ENCODE measurements at regions not wholly inside any gene's neighbourhood (a gene's known extent, or its start where the extent isn't known, plus 50 kb on each side); places are given as distances from the start of the nearest gene placed in this dataset.

DNA sequence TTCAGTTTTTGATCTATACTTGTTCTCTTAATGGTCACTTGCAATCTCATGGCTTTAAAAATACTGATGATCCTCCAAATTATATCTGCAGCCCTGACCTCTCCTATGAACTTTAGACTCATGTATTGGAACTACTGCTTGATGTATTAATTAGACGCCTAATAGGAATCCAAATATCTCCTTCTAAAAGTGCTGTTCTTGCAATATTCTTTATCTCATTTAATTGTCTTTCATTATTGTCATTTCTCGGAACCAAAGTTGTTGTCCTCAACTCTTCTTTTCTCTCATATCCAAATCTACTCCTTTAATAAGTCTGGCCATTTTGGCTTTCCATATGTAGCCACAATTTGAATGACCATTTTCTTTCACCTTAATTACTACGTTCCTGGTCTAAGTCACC, 907.6 kb upstream of the SEL1L start:
- TF ChIP-seq, protein P1, sequence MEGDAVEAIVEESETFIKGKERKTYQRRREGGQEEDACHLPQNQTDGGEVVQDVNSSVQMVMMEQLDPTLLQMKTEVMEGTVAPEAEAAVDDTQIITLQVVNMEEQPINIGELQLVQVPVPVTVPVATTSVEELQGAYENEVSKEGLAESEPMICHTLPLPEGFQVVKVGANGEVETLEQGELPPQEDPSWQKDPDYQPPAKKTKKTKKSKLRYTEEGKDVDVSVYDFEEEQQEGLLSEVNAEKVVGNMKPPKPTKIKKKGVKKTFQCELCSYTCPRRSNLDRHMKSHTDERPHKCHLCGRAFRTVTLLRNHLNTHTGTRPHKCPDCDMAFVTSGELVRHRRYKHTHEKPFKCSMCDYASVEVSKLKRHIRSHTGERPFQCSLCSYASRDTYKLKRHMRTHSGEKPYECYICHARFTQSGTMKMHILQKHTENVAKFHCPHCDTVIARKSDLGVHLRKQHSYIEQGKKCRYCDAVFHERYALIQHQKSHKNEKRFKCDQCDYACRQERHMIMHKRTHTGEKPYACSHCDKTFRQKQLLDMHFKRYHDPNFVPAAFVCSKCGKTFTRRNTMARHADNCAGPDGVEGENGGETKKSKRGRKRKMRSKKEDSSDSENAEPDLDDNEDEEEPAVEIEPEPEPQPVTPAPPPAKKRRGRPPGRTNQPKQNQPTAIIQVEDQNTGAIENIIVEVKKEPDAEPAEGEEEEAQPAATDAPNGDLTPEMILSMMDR (IDR thresholded peaks at IDR 0.05): no peak
- TF ChIP-seq POLR2A (IDR thresholded peaks at IDR 0.05): no peak

Data from ovary (tissue), 3 donors.